GM12892 (cell line): ENCODE measurements at regions not wholly inside any gene's neighbourhood (a gene's known extent, or its start where the extent isn't known, plus 50 kb on each side); places are given as distances from the start of the nearest gene placed in this dataset.

Source experiments
- POLR2A ChIP-seq: IDR thresholded peaks from 2 replicates; pipeline ENCODE4 v1.6.1; 2011; ENCODE audit warnings: low read depth, low read length, control low read depth
- POLR2AphosphoS5 ChIP-seq: IDR thresholded peaks from 2 replicates; pipeline ENCODE4 v1.6.1; 2011; ENCODE audit warnings: low read depth, low read length, control low read depth
- TAF1 ChIP-seq: IDR thresholded peaks from 2 replicates; pipeline ENCODE4 v1.6.1; 2011; ENCODE audit warnings: low read depth, mild to moderate bottlenecking, control low read depth, low read length, borderline replicate concordance

GRCh38 chr12:5246196-5246595, 185.7 kb upstream of the NTF3 start:
- TF ChIP-seq POLR2AphosphoS5 (no peak), TAF1 (no peak), POLR2A (no peak)
